GM18520 (cell line): ENCODE measurements at regions not wholly inside any gene's neighbourhood (a gene's known extent, or its start where the extent isn't known, plus 50 kb on each side); places are given as distances from the start of the nearest gene placed in this dataset.

Source experiments
- ATAC-seq: cut with Tn5 transposase; IDR thresholded peaks from one replicate; pipeline ENCODE4 v1.9.1; 2021; ENCODE audit not compliant: unreplicated experiment

- no peak for ATAC-seq
Measured at GRCh38 chr13:79794931-79795330, 314.0 kb downstream of the NDFIP2 start.

GRCh38 chr13:79792716-79793115 lies 311.8 kb downstream of the NDFIP2 start:
- no peak for ATAC-seq

GRCh38 chr13:79791471-79792042 lies 310.6 kb downstream of the NDFIP2 start:
- no peak for ATAC-seq

DNA sequence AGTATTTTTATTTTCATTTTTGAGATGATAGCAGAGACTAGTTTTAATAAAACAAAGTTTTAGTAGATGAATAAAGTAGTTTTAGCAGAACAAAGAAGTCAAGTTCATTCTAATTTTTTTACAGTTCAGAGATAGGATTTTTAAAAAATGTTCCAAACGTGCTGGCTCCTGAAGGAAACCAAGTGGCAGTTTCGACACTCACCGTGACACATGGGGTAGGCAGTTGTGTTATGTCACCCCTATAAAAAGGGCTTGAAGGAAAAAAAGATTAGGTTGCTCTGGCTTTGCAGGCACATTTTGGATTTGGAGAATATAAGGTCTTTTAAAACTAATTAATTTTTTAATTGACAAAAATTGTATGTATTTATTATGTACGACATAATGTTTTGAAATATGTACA lies 305.2 kb downstream of the NDFIP2 start:
- no peak for ATAC-seq

DNA sequence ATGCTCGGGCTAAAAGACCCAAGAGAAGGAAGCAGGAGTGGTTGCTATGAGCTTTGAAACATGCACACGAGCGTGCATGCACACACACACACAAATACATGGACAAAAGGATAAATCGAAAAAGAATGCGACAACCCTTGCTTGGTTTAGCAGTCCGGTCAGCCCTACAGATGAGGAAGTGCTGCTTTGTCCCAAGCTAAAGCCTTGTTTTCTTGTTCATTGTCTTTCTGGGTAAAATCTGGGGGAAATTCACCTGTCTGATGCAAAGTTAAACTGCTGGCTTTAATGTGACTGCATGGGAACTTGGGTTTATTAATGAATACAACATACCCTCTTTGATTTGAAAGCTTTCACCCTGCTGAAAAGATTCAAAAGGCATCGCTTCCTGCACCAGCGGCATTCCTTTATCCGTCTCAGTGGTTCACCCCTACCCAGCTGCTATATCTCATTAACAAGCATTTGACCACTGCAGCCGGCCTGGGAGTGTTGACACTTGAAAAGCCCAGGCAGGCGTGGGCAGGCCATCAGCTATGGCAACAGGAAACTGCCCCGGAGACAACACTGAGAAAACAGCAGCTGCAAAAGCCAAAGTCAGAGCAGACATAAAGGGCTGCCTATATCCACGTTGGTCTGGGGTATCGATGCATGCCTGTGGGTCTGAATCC lies 301.7 kb downstream of the NDFIP2 start:
- ATAC-seq, result no peak

DNA sequence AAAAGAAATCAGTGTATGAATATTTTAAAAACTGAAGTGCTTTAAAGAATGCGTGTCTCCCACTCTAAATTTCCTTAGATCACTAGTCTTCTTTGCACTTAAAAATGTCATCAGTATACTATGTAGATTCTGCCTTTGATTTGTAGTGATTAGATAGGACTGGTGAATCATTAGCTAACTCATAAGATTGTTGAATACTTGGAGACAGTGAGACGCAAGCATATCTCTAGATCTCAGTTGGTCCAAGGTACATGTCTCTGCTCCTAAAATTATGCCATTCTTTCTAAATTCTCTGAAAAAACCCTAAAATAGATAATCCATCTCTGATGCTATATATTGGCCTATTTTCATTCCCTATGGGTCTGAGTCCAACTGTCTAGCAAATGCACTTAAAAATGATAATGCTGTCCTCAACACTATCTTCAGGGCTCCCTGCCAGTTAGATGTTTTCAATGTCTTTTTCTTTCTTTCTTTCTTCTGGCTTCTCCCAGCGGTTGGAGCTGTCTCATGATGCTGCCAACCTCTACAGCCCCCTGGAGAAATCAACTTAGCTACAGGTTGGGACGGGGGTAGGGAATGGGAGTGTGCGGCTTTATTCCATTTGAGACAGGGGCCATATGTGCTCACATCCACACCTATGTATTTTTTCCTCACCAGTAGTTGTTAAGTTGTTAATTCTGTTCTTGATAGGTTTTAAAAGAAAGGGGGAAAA lies 301.0 kb downstream of the NDFIP2 start:
- no peak for ATAC-seq

DNA sequence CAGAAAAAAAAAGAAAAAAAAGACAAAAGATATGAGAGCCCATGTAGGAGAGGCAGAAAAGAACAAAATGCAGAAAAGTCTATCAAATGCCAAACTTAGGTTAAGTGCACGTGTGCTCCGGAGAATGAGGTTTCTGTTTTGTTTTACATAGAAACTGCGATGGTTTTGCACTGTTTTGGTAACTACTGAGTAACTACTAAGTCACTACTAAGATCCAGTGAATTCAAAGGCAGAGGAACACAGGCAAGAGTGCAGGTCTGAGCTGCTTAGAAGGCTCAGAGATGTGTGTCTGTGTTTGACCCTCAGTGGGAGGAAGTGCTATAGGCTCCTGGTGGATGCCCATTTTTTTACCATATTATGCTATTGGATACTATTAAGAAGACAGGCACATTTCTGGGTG lies 299.3 kb downstream of the NDFIP2 start:
- no peak for ATAC-seq

- no peak for ATAC-seq
Measured at GRCh38 chr13:79779761-79780160, 298.8 kb downstream of the NDFIP2 start.

DNA sequence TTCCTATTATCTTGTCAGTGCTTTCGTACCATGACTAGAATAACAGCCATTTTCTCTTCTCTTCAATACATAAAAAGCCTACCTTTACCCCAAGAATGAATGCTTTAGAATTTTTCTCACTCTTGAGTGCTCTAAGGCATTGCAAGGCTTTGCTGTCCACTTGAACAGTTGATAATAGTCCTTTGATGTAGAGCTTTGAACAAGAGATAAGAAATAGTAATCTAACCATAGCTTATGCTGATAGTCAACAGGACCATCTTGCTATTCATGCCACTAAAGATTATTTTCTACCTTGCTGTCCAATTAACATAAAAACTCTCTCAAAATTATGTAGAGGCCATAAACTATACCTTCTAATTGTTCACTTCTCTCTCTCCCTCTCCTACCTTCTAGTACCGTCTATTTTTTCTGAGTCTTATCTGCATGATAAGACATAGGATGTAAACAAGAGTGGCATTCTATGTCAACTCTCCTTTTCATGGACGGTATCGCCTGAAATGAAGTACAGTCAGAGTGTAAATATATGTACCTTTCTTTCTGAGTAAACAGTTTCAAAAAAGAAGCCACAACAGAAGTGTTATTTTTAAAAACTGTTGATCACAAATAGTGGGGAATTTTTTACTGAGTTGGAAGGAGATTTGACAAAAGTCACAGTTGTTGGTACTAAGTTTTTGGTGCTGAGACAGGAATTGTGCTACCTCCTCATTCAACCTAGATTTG lies 297.9 kb downstream of the NDFIP2 start:
- no peak for ATAC-seq

DNA sequence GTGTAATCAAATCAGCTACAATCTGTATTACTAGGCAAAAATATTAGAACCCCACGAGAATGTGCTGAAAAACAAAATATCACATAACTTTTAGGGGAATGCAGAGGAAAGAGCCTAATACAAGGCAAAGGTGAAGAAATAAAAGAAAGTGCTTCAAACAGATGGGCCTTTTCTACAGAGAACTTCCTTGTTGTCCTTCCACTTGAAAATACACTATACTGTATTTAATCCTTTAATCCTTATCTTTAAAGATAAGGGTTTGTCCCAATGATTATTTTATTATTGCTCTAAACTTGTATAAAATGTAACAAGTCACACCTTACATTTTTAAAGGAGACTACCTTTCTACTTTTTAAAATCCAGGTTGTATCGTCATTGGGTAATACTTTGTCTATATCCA lies 296.5 kb downstream of the NDFIP2 start:
- ATAC-seq, result no peak

DNA sequence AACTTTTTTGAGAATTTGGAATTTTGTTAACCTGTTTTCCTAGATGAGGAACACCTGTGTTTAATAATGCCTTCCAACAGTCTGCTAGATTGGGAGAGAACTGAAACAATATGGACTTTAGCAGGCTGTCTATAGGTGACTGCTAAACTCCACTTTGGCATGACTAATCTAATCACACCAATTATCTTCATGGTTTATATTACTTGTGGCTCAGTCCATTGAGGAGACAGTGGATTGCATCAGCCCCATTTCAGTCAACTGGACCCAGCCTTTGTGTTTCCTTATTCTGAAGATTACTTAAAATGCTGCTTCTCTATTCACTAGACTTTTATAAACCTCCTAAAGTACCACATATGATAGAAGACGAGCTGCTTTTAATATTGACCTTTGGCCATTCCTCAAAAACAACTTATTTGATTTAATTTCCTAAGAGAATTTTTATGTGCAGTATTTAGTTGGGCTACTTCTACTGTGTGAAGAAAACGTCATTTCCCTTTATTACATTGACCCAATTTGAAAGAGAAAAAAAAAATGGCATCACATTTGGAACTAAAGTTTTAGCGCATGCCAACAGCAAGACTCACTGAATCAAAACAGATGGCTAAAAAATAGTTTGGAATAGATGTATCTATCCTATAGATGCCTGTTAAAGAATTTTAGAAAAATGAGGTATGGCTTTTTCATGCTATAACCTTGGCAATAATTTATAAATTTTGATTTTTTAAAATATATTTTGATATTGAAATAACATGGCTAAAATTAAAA lies 295.8 kb downstream of the NDFIP2 start:
- ATAC-seq, result no peak

DNA sequence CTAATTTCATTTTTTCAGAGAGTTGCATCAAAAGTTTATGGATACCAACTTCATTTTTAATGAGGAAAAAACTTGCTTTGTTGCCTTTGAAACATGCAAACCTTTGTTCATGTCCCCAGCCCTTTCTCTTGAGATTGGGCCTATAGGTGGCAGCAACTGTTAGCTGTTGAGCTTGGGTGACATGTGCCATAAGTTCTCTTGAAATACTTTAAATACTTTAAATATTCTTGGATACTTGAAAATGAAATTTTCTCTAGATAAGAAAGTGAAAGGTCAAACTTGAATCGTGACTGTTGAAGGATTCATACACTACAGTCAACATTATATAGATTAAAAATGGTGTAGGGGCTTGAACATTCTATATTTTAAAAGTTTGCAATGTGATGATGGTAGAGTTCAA lies 294.9 kb downstream of the NDFIP2 start:
- no peak for ATAC-seq

GRCh38 chr13:79772811-79773210 lies 291.9 kb downstream of the NDFIP2 start:
- no peak for ATAC-seq

DNA sequence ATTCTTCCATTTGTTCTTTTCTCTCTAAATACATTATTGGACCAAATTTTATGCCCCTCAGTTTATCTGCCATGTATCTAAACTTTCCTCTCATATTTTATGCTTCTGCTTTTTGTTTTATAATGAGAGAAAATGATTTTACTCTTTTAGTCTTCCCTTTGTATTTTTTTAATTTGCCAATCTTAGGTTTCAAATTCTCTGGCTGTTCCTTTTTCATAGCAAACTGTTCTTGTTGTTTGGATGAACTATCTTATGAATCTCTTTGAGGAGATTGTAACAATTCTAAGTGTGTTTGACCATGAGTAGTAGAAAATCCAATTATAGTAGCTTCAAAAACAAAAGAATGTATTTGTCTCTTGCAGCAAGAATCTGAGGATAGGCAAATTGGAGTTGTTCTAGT lies 290.5 kb downstream of the NDFIP2 start:
- ATAC-seq, result no peak

DNA sequence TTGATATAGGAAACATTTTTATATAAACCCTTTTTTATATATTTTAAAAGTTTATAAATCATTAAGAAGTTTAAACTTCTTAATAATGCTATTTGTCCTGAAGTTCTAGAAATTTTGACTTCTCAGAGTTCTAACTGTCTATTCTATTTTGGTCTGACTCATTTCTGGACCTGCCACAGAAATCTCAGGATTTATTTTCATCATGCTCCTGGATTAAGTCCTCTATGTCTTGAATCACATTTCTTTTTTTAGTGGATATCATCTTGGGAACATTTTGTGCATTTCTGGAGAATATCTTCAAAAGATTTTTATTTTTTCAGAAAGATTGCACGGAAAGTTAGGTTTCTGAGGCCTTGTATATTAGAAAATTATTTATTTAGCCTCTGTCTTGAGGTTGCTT lies 289.1 kb downstream of the NDFIP2 start:
- no peak for ATAC-seq

GRCh38 chr13:79767126-79767525 lies 286.2 kb downstream of the NDFIP2 start:
- no peak for ATAC-seq

DNA sequence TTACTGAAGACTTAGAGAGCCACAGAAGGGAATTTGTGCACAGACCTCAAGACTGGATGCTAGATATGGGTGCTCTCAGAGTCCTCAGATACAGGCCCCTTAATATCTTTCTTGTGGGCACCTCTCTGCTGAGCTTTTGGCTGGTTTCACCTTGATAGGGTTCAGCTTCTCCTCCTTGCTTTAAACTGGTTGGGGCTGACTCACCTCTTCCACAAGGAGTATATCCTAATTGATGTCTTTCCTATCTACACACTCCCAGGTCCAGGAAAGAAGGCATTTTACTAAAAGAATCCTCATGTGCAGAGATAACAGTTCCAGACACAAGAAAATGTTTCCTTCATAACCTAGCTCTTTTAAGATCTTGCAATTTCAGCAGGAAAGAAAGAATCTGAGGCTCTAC lies 284.4 kb downstream of the NDFIP2 start:
- no peak for ATAC-seq

GRCh38 chr13:79749984-79750551 lies 269.1 kb downstream of the NDFIP2 start:
- no peak for ATAC-seq

DNA sequence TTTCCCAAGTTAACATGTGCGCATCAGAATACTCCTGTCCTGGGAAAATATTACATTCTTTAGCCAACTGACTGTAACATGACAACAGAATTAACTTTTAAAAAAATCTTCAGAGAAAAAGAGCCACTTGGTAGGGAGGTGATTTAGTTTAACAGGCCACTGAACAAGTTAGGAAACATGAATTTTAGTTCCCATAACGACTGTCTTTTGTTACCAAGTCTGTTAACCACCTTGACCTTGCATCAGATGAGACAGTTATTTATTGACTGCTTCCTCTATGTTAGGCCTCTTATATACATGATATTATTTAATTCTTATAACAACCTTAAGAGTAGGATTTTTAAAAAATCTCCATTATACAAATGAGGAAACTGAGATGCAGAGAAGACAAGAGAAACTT lies 268.6 kb downstream of the NDFIP2 start:
- ATAC-seq, result no peak

- ATAC-seq, result no peak
Measured at GRCh38 chr13:79745081-79745480, 264.1 kb downstream of the NDFIP2 start.

- no peak for ATAC-seq
Measured at GRCh38 chr13:79742923-79743322, 262.0 kb downstream of the NDFIP2 start.
